SU-DHL-6 (cell line): ENCODE measurements at regions not wholly inside any gene's neighbourhood (a gene's known extent, or its start where the extent isn't known, plus 50 kb on each side); places are given as distances from the start of the nearest gene placed in this dataset.

Source experiments
- H2AFZ ChIP-seq: fragments of 200-600 bp; sonication (generic); 2 replicates; pipeline ENCODE4 v1.6.1; 2014; ENCODE audit warnings: low read depth, mild to moderate bottlenecking, moderate library complexity, mixed read lengths, antibody characterized with exemption, low read length; ENCODE audit not compliant: severe bottlenecking
- H3F3A ChIP-seq: fragments of 200-600 bp; shearing (Covaris generic); 2 replicates; pipeline ENCODE4 v1.6.0; 2016; ENCODE audit warnings: antibody characterized with exemption, mild to moderate bottlenecking; ENCODE audit not compliant: insufficient read depth
- H3K27ac ChIP-seq: fragments of 200-600 bp; sonication (generic); 2 replicates; pipeline ENCODE4 v1.5.1; 2016; ENCODE audit warnings: low read depth, mild to moderate bottlenecking, low read length, moderate library complexity, mixed read lengths
- H3K27me3 ChIP-seq: fragments of 200-600 bp; sonication (generic), shearing (Covaris generic); 2 replicates; pipeline ENCODE4 v1.6.0; 2014; ENCODE audit warnings: mild to moderate bottlenecking, low read length
- H3K36me3 ChIP-seq: fragments of 200-600 bp; sonication (generic); 2 replicates; pipeline ENCODE4 v1.6.1; 2014; ENCODE audit warnings: mild to moderate bottlenecking, low read length, mixed read lengths
- H3K4me2 ChIP-seq: fragments of 300-600, 200-600 bp; shearing (Covaris generic), sonication (generic); 2 replicates; pipeline ENCODE4 v1.6.0; 2014; ENCODE audit warnings: low read length, low read depth, mild to moderate bottlenecking; ENCODE audit not compliant: poor library complexity, severe bottlenecking
- H3K4me3 ChIP-seq: fragments of 200-600 bp; sonication (generic); 2 replicates; pipeline ENCODE4 v1.5.1; 2014; ENCODE audit warnings: antibody characterized with exemption, low read length, mild to moderate bottlenecking, mixed read lengths; ENCODE audit not compliant: insufficient read depth, poor library complexity, severe bottlenecking
- H3K79me2 ChIP-seq: fragments of 200-600 bp; sonication (generic); 2 replicates; pipeline ENCODE4 v1.6.1; 2014; ENCODE audit warnings: mild to moderate bottlenecking, low read length, moderate library complexity; ENCODE audit not compliant: insufficient read depth
- H3K9ac ChIP-seq: fragments of 200-600 bp; sonication (generic); 2 replicates; pipeline ENCODE4 v1.7.0; 2014; ENCODE audit warnings: mild to moderate bottlenecking, low read length
- H3K9me2 ChIP-seq: fragments of 200-600 bp; sonication (generic); replicated peaks from 2 replicates; pipeline ENCODE4 v1.6.1; 2014; ENCODE audit warnings: low read length; ENCODE audit not compliant: insufficient read depth
- H3K9me3 ChIP-seq: fragments of 200-600 bp; sonication (generic); 2 replicates; pipeline ENCODE4 v1.6.1; 2014; ENCODE audit warnings: low read length, mixed read lengths; ENCODE audit not compliant: insufficient read depth
- H4K20me1 ChIP-seq: fragments of 200-600 bp; sonication (generic); 2 replicates; pipeline ENCODE4 v1.6.1; 2014; ENCODE audit warnings: low read depth, mild to moderate bottlenecking, antibody characterized with exemption, low read length, moderate library complexity, mixed read lengths
- CTCF ChIP-seq: fragments of 200-600 bp; sonication (generic); IDR thresholded peaks from one replicate; pipeline ENCODE4 v1.5.1; 2017; ENCODE audit warnings: antibody characterized with exemption, mild to moderate bottlenecking, low read length, moderate library complexity; ENCODE audit not compliant: insufficient read depth, poor library complexity, severe bottlenecking
- EZH2phosphoT487 ChIP-seq: fragments of 200-600 bp; sonication (generic), shearing (Covaris generic); conservative IDR thresholded peaks from 2 replicates; pipeline ENCODE4 v1.6.1; 2018; ENCODE audit warnings: mild to moderate bottlenecking, antibody characterized with exemption, low read length, moderate library complexity, mixed read lengths

- H3K9ac ChIP-seq, result no peak overlapping the region
- no peak overlapping the region for H3K4me2 ChIP-seq
- H3F3A ChIP-seq, result no peaks in the 10 kb centered on the region
- H3K9me3 ChIP-seq, result no peaks in the 10 kb centered on the region
- no peaks in the 10 kb centered on the region for H3K9me2 ChIP-seq
- H3K4me3 ChIP-seq, result no peak overlapping the region
- H3K27me3 ChIP-seq, result no peaks in the 10 kb centered on the region
- H3K27ac ChIP-seq, result no peak overlapping the region
- H3K79me2 ChIP-seq, result no peaks in the 10 kb centered on the region
- TF ChIP-seq CTCF, result no peak
- no peak for TF ChIP-seq EZH2phosphoT487
- no peaks in the 10 kb centered on the region for H3K36me3 ChIP-seq
- no peaks in the 10 kb centered on the region for H4K20me1 ChIP-seq
- no peak overlapping the region for H2AFZ ChIP-seq
Measured at GRCh38 chr6:120960761-120961160, 373.5 kb downstream of the TBC1D32 start.

- no peaks in the 10 kb centered on the region for H3K79me2 ChIP-seq
- H3F3A ChIP-seq, result no peaks in the 10 kb centered on the region
- no peaks in the 10 kb centered on the region for H3K9me2 ChIP-seq
Measured at GRCh38 chr6:120954111-120954510, 380.2 kb downstream of the TBC1D32 start.

GRCh38 chr6:120951258-120951657 lies 383.0 kb downstream of the TBC1D32 start:
- no peak overlapping the region for H3K27ac ChIP-seq
- no peaks in the 10 kb centered on the region for H4K20me1 ChIP-seq
- H3F3A ChIP-seq, result no peaks in the 10 kb centered on the region
- no peak overlapping the region for H2AFZ ChIP-seq
- H3K9ac ChIP-seq, result no peak overlapping the region
- no peak overlapping the region for H3K4me3 ChIP-seq
- H3K9me3 ChIP-seq, result no peaks in the 10 kb centered on the region
- H3K9me2 ChIP-seq, result no peaks in the 10 kb centered on the region
- H3K4me2 ChIP-seq, result no peak overlapping the region
- H3K27me3 ChIP-seq, result no peaks in the 10 kb centered on the region
- H3K79me2 ChIP-seq, result no peaks in the 10 kb centered on the region
- H3K36me3 ChIP-seq, result no peaks in the 10 kb centered on the region
- TF ChIP-seq CTCF, result no peak
- no peak for TF ChIP-seq EZH2phosphoT487

More at GRCh38 chr6:120954111-120954510, 380.2 kb downstream of the TBC1D32 start:
- H3K9ac ChIP-seq, result no peak overlapping the region
- no peak overlapping the region for H2AFZ ChIP-seq
- no peaks in the 10 kb centered on the region for H3K27me3 ChIP-seq
- no peaks in the 10 kb centered on the region for H3K9me3 ChIP-seq
- TF ChIP-seq EZH2phosphoT487, result no peak
- TF ChIP-seq CTCF, result no peak
- H3K27ac ChIP-seq, result no peak overlapping the region
- no peaks in the 10 kb centered on the region for H3K36me3 ChIP-seq
- H3K4me2 ChIP-seq, result no peak overlapping the region
- no peaks in the 10 kb centered on the region for H4K20me1 ChIP-seq
- no peak overlapping the region for H3K4me3 ChIP-seq
